Embryonic facial prominence (tissue), 1 donor: ENCODE measurements at regions not wholly inside any gene's neighbourhood (a gene's known extent, or its start where the extent isn't known, plus 50 kb on each side); places are given as distances from the start of the nearest gene placed in this dataset.
A peak's percentile ranks its signal among the peaks of the same experiment; 100 is the strongest.
"Not testable (repeated sequence)": the region's sequence is repeated elsewhere in the genome, so short reads cannot be mapped to it uniquely, and the experiment has no call there.

ENCODE experiments used
- DNase-seq: peaks from one replicate; pipeline ENCODE4 v3.0.0-alpha.2; 2016; ENCODE audit errors: extremely low spot score

DNA sequence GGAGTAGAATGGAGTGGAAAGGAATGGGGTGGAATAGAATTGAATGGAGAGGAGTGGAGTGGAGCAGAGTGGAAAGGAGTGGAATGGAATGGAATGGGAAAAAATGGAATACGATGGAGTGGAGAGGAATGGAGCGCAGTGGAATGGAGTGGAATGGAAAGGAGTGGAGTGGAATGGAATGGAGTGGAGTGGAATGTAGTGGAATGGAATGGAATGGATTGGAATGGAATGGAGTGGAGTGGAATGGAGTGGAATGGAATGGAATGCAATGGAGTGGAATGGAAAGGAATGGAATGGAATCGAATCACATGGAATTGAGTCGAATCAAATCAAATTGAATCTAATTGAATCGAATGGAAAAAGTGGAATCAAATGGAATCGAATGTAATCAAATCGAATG, 1016.1 kb downstream of the CDY1 start:
- DNase-seq: no peak

DNA sequence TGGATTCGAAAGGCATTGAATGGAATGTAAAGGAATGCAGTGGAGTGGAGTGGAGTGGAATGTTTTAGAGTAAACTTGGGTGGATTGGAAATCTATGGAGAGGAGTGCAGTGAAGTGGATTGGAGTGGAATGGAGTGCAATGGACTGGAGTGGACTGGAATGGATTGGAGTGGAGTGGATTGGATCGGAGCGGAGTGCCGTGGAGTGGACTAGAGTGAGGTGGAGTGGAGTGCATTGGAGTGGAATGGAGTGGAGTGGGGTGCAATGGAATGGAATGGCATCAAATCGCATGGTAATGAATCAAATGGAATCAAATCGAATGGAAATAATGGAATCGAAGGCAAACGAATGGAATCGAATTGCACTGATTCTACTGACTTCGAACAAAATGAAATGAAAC, 1023.9 kb downstream of the CDY1 start:
- not testable (repeated sequence) for DNase-seq

DNA sequence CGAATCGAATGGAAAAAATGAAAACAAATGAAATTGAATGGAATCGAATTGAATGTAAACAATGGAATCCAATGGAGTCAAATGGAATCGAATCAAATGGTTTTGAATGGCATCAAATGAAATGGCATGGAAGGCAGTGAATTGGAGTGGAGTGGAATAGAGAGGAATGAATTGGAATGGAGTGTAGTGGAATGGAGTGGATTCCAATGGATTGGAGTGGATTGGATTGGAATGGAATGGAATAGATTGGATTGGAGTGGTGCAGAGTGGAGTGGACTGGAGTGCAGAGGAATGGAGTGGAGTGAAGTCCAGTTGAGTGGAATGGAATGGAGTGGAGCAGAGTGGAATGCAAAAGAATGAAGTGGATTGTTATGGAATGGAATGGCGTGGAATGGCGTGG, 1026.3 kb downstream of the CDY1 start:
- DNase-seq: not testable (repeated sequence)

DNA sequence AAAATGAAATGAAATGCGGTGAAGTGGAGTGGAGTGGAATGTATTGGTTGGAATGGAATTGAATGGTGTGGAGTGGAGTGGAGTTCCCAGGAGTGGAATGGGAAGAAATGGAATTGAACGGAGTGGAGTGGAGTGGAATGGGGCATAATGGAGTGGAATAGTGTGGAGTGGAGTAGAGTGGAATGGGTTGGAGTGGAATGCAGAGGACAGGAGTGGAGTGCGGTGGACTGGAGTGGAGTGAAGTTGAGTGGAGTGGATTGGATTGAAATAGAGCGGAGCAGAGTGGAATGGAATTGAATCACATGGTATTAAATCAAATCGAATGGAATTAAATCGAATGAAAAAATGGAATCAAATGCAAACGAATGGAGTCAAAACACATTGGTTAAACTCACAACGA, 1042.3 kb downstream of the CDY1 start:
- not testable (repeated sequence) for DNase-seq

DNA sequence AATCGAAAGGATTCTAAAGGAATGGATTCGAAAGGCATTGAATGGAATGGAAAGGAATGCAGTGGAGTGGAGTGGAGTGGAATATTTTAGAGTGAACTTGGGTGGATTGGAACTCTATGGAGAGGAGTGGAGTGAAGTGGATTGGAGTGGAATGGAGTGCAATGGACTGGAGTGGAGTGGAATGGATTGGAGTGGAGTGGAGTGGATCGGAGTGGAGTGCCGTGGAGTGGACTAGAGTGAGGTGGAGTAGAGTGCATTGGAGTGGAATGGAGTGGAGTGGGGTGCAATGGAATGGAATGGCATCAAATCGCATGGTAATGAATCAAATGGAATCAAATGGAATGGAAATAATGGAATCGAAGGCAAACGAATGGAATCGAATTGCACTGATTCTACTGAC, 1044.8 kb downstream of the CDY1 start:
- not testable (repeated sequence) for DNase-seq

DNA sequence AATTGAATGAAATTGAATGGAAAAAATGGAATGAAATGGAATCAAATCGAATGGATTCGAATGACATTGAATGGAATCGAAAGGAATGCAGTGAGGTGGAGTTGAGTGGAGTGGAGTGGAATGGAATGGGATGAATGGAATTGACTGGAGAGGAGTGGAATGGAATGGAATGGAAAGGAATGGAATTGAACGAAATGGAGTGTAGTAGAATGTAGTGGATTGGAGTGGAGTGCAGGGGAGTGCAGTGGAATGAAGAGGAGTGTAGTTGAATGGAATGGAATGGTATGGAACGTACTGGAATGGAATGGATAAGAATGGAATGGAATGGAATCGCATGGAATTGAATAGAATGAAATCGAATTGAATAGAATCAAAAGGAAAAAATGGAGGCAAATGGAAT, 1047.3 kb downstream of the CDY1 start:
- not testable (repeated sequence) for DNase-seq

DNA sequence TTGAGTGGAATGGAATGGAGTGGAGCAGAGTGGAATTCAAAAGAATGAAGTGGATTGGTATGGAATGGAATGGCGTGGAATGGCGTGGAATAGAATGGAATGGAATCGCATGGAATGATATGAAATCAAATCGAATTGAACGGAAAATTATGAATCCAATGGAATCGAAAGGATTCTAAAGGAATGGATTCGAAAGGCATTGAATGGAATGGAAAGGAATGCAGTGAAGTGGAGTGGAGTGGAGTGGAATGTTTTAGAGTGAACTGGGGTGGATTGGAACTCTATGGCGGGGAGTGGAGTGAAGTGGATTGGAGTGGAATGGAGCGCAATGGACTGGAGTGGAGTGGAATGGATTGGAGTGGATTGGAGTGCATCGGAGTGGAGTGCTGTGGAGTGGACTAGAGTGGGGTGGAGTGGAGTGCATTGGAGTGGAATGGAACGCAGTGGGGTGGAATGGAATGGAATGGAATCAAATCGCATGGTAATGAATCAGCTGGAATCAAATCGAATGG, 1048.5 kb downstream of the CDY1 start:
- DNase-seq: not testable (repeated sequence)

DNA sequence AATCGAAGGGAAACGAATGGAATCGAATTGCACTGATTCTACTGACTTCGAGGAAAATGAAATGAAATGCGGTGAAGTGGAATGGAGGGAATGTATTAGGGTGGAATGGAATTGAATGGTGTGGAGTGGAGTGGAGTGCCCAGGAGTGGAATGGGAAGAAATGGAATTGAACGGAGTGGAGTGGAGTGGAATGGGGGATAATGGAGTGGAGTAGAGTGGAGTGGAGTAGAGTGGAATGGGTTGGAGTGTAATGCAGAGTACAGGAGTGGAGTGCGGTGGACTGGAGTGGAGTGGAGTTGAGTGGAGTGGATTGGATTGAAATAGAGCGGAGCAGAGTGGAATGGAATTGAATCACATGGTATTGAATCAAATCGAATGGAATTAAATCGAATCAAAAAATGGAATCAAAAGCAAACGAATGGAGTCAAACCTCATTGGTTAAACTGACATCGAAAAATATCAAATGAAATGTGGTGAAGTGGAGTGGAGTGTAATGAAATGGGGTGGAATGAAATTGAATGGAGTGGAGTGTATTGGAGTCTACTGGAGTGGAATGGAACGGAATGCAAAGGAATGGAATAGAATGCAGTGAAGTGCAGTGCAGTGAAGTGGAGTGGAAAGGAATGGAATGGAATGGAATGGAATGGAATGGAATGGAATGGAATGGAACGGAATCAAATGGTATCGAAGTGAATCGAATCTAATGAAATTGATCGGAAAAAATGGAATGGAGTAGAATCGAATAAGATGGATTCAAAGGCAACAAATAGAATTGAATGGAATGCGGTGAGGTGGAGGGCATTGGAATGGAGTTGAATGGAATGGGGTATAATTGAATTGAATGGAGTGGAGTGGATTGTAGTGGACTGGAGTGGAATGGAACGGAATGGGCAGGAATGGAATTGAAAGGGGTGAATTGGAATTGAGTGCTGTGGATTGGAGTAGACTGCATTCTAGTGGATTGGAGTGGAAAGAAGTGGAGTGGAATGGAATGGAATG, 1049.3 kb downstream of the CDY1 start:
- peak; percentile 58 for DNase-seq
